GM11168 (cell line): ENCODE measurements at regions not wholly inside any gene's neighbourhood (a gene's known extent, or its start where the extent isn't known, plus 50 kb on each side); places are given as distances from the start of the nearest gene placed in this dataset.

Experiments used
- in situ Hi-C: fragments of 300-500 bp; cut with MboI; formaldehyde crosslinking; loops from one replicate; pipeline ENCODE4 v1.12.0; 2022; ENCODE audit warnings: low sequenced_read_pairs; ENCODE audit not compliant: unreplicated experiment

DNA sequence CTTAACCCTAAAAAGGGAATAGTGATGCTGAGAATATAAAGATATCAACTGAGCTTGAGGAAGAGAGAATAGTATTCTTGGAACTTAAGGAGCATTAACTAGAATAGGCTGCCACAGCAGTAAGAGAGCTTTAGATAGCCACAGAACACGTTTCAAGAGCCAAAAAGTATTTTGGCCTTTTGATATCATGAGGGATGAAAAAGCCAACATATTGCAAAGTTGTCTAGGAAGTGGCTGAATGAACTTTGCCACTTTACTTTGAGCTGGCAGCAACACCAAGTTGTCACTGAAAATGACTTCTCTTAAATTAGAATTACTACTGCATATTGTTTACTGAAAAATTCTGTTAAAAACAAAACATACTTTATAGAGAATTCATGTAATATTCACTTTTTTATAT lies 1476.2 kb downstream of the MRPL39 start:
- in situ Hi-C loops: no loop called here

DNA sequence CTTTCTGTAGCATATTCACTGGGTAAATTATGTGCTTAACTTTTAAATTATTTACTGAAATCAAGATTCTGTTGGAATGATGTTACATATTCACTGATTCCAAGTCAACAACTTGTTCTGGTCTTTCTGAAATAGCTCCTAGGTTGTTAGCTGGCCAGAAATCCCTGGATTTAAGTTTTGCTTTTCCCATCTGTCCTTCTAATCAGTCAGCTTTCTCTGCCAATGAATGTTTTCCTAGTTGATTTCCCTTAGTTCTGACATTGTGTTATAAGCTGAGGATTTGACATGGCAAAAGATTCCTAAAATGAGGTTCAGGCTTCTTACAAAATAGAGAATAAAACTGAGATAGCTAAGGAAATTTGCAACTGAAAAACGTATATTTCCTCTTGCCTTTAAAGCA lies 1479.6 kb downstream of the MRPL39 start:
- in situ Hi-C loops: no loop called here

DNA sequence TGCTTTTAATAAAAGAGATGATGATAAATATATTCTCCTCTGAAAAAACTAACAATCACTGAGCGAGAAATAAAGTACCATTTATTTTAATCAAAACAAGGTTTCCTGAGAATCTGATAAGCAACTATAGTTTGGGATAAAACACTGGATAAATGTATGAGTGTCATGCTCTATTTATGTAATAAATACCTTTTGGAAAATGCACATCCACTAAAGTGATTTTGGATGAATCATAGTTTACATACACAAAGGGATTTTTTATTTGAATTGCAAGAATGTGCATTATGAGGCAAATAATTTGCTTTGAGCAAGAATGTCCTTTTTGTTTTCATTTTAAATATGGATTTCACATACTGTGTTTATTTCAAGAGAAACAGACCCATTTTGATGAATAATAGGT lies 1483.5 kb downstream of the MRPL39 start:
- in situ Hi-C loops: no loop called here

- in situ Hi-C loops: no loop called here
Measured at GRCh38 chr21:24118738-24119459, 1488.4 kb downstream of the MRPL39 start.

DNA sequence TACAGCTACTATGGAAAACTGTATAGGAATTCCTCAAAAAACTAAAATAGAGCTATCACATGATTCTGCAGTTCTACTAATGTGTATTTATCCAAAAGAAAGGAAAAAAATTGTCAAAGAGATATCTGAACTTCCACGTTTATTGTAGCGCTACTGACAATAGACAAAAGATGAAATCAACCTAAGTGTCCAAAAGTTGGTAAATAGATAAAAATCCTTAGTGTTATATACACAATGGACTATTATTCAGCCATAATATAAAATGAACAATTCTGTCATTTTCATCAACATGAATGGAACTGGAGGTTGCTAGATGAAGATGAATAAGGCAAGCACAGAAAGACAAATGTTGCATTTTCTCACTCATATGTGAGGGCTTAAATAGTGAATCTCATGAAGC lies 1492.1 kb downstream of the MRPL39 start:
- in situ Hi-C loops: no loop called here

DNA sequence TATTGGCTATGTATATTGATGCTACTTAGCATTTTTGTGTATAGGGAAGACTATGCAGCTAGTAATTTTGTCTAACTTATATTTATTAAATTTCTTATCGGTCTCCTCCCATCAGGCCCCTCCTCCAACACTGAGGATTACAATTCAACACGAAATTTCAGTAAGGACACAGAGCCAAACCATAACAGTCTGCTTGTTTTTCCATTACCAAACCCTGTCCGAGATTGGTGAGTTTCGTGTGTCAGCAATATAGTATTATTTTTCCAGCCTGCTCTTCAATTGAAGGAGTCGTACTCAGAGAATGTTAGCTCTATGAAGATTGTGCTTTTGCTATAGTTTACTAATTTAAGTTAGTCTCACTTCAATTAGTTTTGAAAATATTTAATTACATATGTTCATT lies 1495.3 kb downstream of the MRPL39 start:
- in situ Hi-C loops: no loop called here

GRCh38 chr21:24110846-24111245 lies 1496.4 kb downstream of the MRPL39 start:
- in situ Hi-C loops: no loop called here

DNA sequence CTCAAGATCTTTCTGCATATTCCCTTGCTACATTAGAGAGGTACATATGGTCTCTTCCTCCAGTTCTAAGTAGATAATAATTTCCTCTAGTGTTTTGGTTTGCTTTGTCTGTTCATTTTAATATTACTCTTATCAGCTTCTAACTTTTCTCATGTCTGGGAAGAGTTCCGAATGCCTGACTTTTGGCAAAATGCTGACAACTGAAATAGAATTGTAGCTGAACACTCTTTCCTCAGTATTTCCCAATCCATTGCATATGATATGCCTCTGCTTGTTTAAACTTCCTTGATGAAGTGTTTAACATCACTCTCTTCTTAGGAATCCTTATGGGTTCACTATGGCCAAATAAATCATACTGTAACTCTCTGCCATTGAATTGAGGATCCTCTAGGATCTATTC lies 1510.1 kb downstream of the MRPL39 start:
- in situ Hi-C loops: no loop called here

- in situ Hi-C loops: no loop called here
Measured at GRCh38 chr21:24096651-24097050, 1510.6 kb downstream of the MRPL39 start.

GRCh38 chr21:24093032-24093431 lies 1514.2 kb downstream of the MRPL39 start:
- in situ Hi-C loops: no loop called here

DNA sequence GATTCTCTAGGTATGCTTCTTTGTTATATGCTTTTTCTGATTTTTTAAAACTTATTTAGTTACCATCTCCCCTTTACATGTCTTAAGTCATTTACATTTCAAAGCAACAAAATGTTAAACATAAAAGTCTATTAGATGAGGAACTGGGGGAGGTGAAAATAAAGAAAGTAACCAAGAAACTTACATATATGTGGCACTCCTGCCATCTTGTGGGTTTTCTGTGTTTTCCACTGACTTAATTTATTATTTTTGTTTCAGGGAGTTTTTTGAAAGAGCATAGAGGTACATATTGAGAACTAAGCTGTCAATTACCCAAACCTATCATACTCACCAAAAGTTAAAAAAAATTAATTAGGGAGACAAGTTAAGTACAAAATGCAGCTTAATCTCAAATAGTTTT lies 1531.1 kb downstream of the MRPL39 start:
- in situ Hi-C loops: no loop called here

DNA sequence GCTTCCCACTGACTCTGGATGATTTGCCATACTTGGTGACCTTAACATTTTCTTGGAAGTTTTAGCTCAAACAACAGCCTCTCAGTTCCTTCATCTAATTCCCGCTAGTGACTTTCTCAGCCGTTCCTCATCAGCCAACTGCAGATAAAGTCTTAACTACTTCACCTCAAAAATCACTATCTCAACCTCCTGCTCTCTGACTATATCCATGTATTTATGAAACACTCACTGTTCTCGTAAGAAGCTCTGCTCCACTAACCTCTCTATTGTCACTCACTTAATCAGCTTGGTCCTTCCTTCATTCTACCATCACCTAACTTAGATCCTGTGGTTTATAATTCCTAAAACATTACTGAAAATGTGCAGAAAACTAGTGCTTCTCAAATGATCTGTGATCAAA lies 1551.6 kb downstream of the MRPL39 start:
- in situ Hi-C loops: no loop called here

- in situ Hi-C loops: no loop called here
Measured at GRCh38 chr21:24050231-24050630, 1557.0 kb downstream of the MRPL39 start.

DNA sequence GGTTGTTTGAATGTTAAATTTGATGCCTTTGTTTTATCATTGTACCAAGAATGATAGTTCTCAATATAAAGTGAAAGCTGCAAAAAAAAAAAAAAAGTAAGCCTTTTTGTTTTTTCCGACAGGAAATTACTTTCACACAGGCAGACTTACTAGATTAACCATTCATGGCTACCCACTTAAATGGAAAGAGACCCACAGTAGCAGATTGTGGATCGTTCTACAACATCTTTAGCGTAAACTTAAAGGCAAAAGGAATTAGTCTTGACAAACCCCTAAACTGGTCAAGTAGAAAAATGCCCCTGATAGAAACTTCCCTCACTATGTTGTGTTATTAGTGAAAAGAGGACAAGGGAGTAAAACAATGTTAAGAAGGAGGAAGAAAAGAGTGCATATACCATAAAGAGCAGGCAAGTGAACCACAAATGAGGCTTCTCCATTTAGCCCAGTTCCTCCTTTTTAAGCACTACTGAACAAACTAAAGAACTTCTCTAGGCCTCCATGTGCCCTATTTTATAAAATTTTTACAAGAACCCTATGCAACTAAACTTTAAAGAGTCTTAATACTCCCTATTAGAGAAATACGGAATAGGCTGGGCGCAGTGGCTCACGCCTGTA lies 1560.3 kb downstream of the MRPL39 start:
- in situ Hi-C loops: no loop called here

- in situ Hi-C loops: no loop called here
Measured at GRCh38 chr21:24045775-24046215, 1561.5 kb downstream of the MRPL39 start.

DNA sequence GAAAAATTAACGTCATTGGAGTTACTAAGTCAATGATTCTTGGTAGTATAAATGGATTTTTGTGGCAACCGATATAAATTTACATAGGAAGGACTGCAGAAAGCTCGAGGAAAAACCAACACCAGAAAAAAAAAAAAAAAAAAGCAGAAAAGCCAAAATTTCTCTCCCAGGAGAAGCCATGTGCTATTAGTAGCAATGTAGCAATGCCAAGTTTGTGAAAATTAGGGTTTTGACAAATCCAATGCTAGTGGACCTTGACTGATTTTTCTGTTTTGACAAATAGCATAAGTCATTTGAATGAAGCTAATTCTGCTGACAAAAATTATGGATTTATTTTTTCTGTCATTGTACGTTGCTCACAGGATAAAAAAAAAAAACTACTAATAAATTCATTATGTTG lies 1561.9 kb downstream of the MRPL39 start:
- in situ Hi-C loops: no loop called here

- in situ Hi-C loops: no loop called here
Measured at GRCh38 chr21:24042687-24043086, 1564.6 kb downstream of the MRPL39 start.

- in situ Hi-C loops: no loop called here
Measured at GRCh38 chr21:24032709-24033232, 1574.5 kb downstream of the MRPL39 start.

DNA sequence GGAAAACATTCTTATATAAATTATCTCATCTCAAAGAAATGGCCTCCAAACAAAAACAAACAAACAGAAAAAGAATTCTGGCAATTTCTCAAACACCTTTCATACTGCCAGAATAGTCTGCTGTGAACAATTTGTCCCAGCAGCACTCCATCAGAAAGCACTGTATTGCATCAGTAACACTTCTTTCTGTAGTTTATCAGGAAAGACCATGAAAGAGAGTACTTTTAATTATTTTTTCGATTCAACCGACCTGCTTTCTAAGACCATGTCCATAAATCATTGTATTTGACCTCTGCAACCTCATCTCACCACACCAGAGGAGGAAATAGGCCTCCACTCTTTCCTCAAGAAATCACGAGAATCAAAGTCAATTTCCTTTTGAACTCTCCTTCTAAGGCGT lies 1579.9 kb downstream of the MRPL39 start:
- in situ Hi-C loops: no loop called here

- in situ Hi-C loops: no loop called here
Measured at GRCh38 chr21:24025101-24025500, 1582.2 kb downstream of the MRPL39 start.

DNA sequence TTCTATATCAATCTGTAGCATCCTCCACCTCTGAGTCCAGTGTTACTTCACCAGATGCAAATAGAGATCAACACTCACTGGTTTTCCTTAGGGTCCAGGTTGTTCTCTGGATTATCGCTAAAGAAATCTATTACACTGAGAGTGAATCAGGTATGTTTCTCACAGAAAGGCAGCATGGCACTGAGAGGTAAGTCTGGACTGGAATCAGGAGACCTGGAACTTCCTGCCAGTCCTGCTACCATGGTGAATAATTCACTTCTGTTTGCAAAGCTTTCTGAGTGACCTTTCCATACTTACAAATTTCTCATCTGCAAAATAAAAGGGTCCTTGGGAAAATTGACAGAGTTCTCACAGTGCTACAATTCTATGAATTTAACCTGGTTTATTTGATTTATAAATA lies 1583.3 kb downstream of the MRPL39 start:
- in situ Hi-C loops: no loop called here

- in situ Hi-C loops: no loop called here
Measured at GRCh38 chr21:24023402-24023801, 1583.9 kb downstream of the MRPL39 start.
